ENCODE measurements at regions not wholly inside any gene's neighbourhood (a gene's known extent, or its start where the extent isn't known, plus 50 kb on each side); places are given as distances from the start of the nearest gene placed in this dataset.

GRCh38 chr6:2558861-2559801 is 191.6 kb downstream of the MYLK4 start:
- no peak for DNase-seq
- TF ChIP-seq, protein P1, sequence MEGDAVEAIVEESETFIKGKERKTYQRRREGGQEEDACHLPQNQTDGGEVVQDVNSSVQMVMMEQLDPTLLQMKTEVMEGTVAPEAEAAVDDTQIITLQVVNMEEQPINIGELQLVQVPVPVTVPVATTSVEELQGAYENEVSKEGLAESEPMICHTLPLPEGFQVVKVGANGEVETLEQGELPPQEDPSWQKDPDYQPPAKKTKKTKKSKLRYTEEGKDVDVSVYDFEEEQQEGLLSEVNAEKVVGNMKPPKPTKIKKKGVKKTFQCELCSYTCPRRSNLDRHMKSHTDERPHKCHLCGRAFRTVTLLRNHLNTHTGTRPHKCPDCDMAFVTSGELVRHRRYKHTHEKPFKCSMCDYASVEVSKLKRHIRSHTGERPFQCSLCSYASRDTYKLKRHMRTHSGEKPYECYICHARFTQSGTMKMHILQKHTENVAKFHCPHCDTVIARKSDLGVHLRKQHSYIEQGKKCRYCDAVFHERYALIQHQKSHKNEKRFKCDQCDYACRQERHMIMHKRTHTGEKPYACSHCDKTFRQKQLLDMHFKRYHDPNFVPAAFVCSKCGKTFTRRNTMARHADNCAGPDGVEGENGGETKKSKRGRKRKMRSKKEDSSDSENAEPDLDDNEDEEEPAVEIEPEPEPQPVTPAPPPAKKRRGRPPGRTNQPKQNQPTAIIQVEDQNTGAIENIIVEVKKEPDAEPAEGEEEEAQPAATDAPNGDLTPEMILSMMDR (conservative IDR thresholded peaks at IDR 0.05): no peak
- TF ChIP-seq EZH2 (IDR thresholded peaks at IDR 0.05; ENCODE audit: low read depth): no peak
- ChIA-PET CTCF (no interaction called here), POLR2A (ENCODE audit: unreplicated experiment) (no interaction called here)
- H3F3A ChIP-seq (ENCODE audit: insufficient read depth, low read depth): peaks cover 3% of the 10 kb centered on the region; the same call in 1 of the 2 replicates
- peaks cover 8% of the 10 kb centered on the region for H3K4me1 ChIP-seq (replicated peaks; ENCODE audit: insufficient read depth)
- no peak overlapping the region for H3K4me3 ChIP-seq
- no peaks in the 10 kb centered on the region for H3K36me3 ChIP-seq (ENCODE audit: low read depth)
- no peak overlapping the region for H3K27ac ChIP-seq
- no peaks in the 10 kb centered on the region for H3K27me3 ChIP-seq (ENCODE audit: insufficient read depth, low read depth)
- H2AFZ ChIP-seq: no peak overlapping the region
- H3K79me2 ChIP-seq (ENCODE audit: low read depth): no peaks in the 10 kb centered on the region
- no peak overlapping the region for H3K4me2 ChIP-seq
- no peaks in the 10 kb centered on the region for H4K20me1 ChIP-seq (ENCODE audit: insufficient read depth)
- no peaks in the 10 kb centered on the region for H3K9me2 ChIP-seq (ENCODE audit: insufficient read depth)
- intact Hi-C loops (cut with micrococcal nuclease; ENCODE audit: unreplicated experiment): no loop called here
- H3K9me3 ChIP-seq (ENCODE audit: insufficient read depth, low read depth): no peaks in the 10 kb centered on the region
- BruUV-seq (replicated peaks): no TSS peak

- ChIA-PET POLR2A (ENCODE audit: unreplicated experiment) (no interaction called here), CTCF (no interaction called here)
- H3K9me2 ChIP-seq (ENCODE audit: insufficient read depth): no peaks in the 10 kb centered on the region
- intact Hi-C loops (cut with micrococcal nuclease; ENCODE audit: unreplicated experiment): no loop called here
- H3K4me2 ChIP-seq: no peak overlapping the region
- H3K79me2 ChIP-seq (ENCODE audit: low read depth): no peaks in the 10 kb centered on the region
- peaks cover 3% of the 10 kb centered on the region; the same call in 1 of the 2 replicates for H3F3A ChIP-seq (ENCODE audit: insufficient read depth, low read depth)
- no peaks in the 10 kb centered on the region for H4K20me1 ChIP-seq (ENCODE audit: insufficient read depth)
- H3K9me3 ChIP-seq (ENCODE audit: insufficient read depth, low read depth): no peaks in the 10 kb centered on the region
- no peaks in the 10 kb centered on the region for H3K27me3 ChIP-seq (ENCODE audit: insufficient read depth, low read depth)
- DNase-seq: no peak
- peaks cover 11% of the 10 kb centered on the region for H3K4me1 ChIP-seq (replicated peaks; ENCODE audit: insufficient read depth)
- no peak overlapping the region for H3K27ac ChIP-seq
- no peak overlapping the region for H2AFZ ChIP-seq
- no TSS peak for BruUV-seq (replicated peaks)
- no peaks in the 10 kb centered on the region for H3K36me3 ChIP-seq (ENCODE audit: low read depth)
- no peak overlapping the region for H3K4me3 ChIP-seq
- TF ChIP-seq, protein P1 (conservative IDR thresholded peaks at IDR 0.05): no peak
- no peak for TF ChIP-seq EZH2 (IDR thresholded peaks at IDR 0.05; ENCODE audit: low read depth)
These were observed 192.5 kb downstream of the MYLK4 start for GRCh38 chr6:2558098-2558680.

- Histone ChIP-seq H3K4me1 (replicated peaks; ENCODE audit: insufficient read depth) (peaks cover 11% of the 10 kb centered on the region), H3K27me3 (ENCODE audit: insufficient read depth, low read depth) (no peaks in the 10 kb centered on the region), H3K27ac (no peak overlapping the region), H3F3A (ENCODE audit: insufficient read depth, low read depth) (peaks cover 3% of the 10 kb centered on the region; the same call in 1 of the 2 replicates), H3K79me2 (ENCODE audit: low read depth) (no peaks in the 10 kb centered on the region), H3K4me3 (no peak overlapping the region), H2AFZ (no peak overlapping the region), H3K9me2 (ENCODE audit: insufficient read depth) (no peaks in the 10 kb centered on the region), H3K36me3 (ENCODE audit: low read depth) (no peaks in the 10 kb centered on the region), H3K9me3 (ENCODE audit: insufficient read depth, low read depth) (no peaks in the 10 kb centered on the region), H4K20me1 (ENCODE audit: insufficient read depth) (no peaks in the 10 kb centered on the region), H3K4me2 (no peak overlapping the region)
- no peak for DNase-seq
- POLR2A ChIA-PET (ENCODE audit: unreplicated experiment): no interaction called here
- BruUV-seq (replicated peaks): no TSS peak
- CTCF ChIA-PET: no interaction called here
- TF ChIP-seq, protein P1 (conservative IDR thresholded peaks at IDR 0.05): no peak
- no peak for TF ChIP-seq EZH2 (IDR thresholded peaks at IDR 0.05; ENCODE audit: low read depth)
- intact Hi-C loops (cut with micrococcal nuclease; ENCODE audit: unreplicated experiment): no loop called here
These were observed 193.5 kb downstream of the MYLK4 start for GRCh38 chr6:2557181-2557720.
